AG09309 (cell line): ENCODE measurements at regions not wholly inside any gene's neighbourhood (a gene's known extent, or its start where the extent isn't known, plus 50 kb on each side); places are given as distances from the start of the nearest gene placed in this dataset.

Source experiments
- DNase-seq: peaks from one replicate; pipeline ENCODE4 v3.0.0-alpha.2; 2010; ENCODE audit warnings: low read depth
- H3K4me3 ChIP-seq: 2 replicates; pipeline ENCODE4 v1.5.1; 2011; ENCODE audit warnings: mild to moderate bottlenecking, low read depth, low read length, moderate library complexity; ENCODE audit not compliant: control insufficient read depth
- TF ChIP-seq, protein P1 (sequence below): IDR thresholded peaks from 2 replicates; pipeline ENCODE4 v1.5.1; 2011; ENCODE audit warnings: mild to moderate bottlenecking, low read depth, low read length, inconsistent platforms; ENCODE audit not compliant: insufficient read depth, control insufficient read depth; ENCODE audit errors: missing control alignments

DNA sequence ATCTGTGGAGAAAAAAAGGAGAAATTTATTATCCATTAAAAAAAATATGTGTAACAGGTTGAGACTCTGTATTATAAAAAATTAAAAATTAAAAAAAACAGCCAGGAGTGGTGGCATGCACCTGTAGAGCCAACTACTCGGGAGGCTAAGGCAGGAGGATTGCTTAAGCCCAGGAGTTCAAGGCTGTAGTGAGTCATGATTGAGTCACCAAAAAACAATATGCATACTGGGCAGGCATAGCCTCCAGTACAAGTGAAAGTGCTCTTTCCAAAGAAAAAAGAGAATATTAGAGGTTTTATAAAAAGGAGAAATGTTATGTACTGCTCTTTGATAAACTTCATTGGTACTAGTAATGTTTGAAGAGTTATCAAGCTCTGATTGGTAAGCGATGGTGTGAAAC is 647.1 kb upstream of the ZWINT start:
- TF ChIP-seq, protein P1, sequence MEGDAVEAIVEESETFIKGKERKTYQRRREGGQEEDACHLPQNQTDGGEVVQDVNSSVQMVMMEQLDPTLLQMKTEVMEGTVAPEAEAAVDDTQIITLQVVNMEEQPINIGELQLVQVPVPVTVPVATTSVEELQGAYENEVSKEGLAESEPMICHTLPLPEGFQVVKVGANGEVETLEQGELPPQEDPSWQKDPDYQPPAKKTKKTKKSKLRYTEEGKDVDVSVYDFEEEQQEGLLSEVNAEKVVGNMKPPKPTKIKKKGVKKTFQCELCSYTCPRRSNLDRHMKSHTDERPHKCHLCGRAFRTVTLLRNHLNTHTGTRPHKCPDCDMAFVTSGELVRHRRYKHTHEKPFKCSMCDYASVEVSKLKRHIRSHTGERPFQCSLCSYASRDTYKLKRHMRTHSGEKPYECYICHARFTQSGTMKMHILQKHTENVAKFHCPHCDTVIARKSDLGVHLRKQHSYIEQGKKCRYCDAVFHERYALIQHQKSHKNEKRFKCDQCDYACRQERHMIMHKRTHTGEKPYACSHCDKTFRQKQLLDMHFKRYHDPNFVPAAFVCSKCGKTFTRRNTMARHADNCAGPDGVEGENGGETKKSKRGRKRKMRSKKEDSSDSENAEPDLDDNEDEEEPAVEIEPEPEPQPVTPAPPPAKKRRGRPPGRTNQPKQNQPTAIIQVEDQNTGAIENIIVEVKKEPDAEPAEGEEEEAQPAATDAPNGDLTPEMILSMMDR, result no peak
- H3K4me3 ChIP-seq, result no peak overlapping the region
- no peak for DNase-seq

- DNase-seq, result no peak
- no peak overlapping the region for H3K4me3 ChIP-seq
- TF ChIP-seq, protein P1, result no peak
These were observed 630.6 kb upstream of the ZWINT start for GRCh38 chr10:56991591-56992069.

- DNase-seq, result no peak
- TF ChIP-seq, protein P1, result no peak
- no peak overlapping the region for H3K4me3 ChIP-seq
These were observed 614.5 kb upstream of the ZWINT start for GRCh38 chr10:56975513-56975912.

DNA sequence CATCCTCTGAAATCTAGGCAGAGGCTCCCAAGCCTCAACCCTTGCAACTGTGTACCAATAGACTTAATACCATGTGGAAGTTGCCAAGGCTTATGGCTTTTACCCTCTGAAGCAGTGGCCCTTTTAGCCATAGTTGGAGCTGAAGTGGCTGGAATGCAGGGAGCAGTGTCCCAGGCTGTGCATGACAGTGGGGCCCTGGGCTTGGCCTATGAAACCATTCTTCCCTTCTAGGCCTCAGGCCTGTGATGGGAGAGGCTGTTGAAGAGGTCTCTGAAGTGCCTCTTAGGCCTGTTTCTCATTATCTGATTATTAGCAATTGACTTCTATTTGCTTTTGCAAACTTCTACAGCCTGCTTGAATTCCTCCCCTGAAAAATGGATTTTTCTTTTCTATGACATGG is 612.7 kb upstream of the ZWINT start:
- TF ChIP-seq, protein P1, result no peak
- no peak for DNase-seq
- no peak overlapping the region for H3K4me3 ChIP-seq

DNA sequence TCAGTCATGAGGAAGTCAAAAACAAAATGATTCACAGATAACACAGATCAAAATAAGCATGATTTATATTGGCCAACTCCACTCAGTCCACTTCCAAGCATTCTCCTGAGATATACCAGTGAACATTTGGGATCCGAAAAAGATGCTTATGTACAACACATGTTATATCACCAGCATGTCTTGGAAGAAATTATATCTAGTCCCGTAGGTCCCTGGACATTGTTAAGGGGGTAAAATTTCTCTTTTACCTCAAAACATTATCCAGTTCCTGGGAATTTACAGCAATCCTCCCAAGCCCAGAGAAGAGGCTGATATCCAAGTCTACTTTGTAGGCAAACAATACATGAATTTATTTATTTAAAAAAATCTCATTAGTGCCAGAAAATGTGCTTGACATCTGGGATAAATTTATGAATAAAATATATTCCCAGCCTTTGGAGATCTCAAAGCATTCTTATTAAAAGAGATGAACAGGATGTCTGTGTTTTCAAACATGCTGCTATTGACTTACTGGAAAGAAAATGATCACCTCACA is 582.2 kb upstream of the ZWINT start:
- no peak overlapping the region for H3K4me3 ChIP-seq
- TF ChIP-seq, protein P1, result no peak
- no peak for DNase-seq

- no peak for DNase-seq
- no peak overlapping the region for H3K4me3 ChIP-seq
- TF ChIP-seq, protein P1, result no peak
These were observed 573.5 kb upstream of the ZWINT start for GRCh38 chr10:56934515-56934914.

DNA sequence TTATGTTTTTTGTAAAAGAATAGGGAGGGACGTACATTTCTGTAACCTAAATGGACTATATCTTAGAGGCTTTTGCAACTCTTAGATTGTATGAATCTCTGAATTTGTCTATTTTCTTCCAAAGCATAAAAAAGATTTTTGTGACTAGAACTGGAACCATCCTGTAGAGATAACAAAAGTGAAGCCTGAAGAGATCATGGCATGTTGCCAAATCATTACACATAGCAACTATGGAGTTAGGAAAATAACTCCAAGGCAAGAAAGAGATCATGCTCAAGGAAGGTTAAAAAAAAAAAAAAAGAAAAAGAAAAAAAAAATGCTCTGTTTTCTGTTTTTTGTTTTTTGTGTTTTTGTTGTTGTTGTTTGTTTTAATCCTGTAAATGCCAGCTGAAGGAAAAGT is 567.7 kb upstream of the ZWINT start:
- TF ChIP-seq, protein P1, result no peak
- no peak for DNase-seq
- H3K4me3 ChIP-seq, result no peak overlapping the region
